ENCODE measurements at regions not wholly inside any gene's neighbourhood (a gene's known extent, or its start where the extent isn't known, plus 50 kb on each side); places are given as distances from the start of the nearest gene placed in this dataset.

DNA sequence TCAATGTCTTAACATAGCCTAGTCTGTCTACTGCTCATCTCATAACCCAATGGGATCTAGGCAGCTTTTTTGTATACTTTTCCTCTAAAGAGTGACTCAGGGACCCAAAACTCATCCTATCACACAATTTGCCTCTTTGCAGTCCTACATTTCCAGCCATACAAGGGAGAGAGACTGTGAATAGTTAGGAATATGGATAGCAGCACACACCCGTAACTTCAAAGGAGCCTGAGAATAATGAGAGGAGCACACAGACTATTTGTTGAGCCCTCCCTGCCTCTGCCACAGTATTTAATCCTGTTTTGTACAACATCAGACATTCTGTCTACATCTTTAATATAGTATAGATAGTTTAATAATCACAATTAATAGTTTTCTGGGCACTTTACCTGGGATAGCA is 83.2 kb downstream of the AREG start:
- H3K18ac ChIP-seq (ENCODE audit: low read length) = no peak overlapping the region
- H3K4me3 ChIP-seq (ENCODE audit: low read depth, low read length) = no peak overlapping the region
- H3K9ac ChIP-seq (ENCODE audit: low read length) = no peak overlapping the region
- H3K27me3 ChIP-seq (ENCODE audit: insufficient read depth, low read length) = no peaks in the 10 kb centered on the region
- H2BK120ac ChIP-seq (ENCODE audit: insufficient read depth, low read length, poor library complexity) = no peak overlapping the region
- no peak overlapping the region for H3K14ac ChIP-seq (ENCODE audit: low read length)
- no peak for DNase-seq
- no peak overlapping the region for H2BK12ac ChIP-seq (ENCODE audit: low read length)
- no peaks in the 10 kb centered on the region for H3K36me3 ChIP-seq (ENCODE audit: control insufficient read depth in 1 of 2, insufficient read depth in 2 of 2, low read length in 2 of 2)
- no peaks in the 10 kb centered on the region for H3K79me2 ChIP-seq (ENCODE audit: control insufficient read depth, insufficient read depth, low read length, poor library complexity)
- no peaks in the 10 kb centered on the region for H3K9me3 ChIP-seq (ENCODE audit: insufficient read depth, low read depth, low read length)
- H3K79me1 ChIP-seq (ENCODE audit: low read length) = no peaks in the 10 kb centered on the region
- H3K4me1 ChIP-seq (ENCODE audit: control insufficient read depth in 1 of 2, insufficient read depth in 2 of 2, low read length in 2 of 2) = no peaks in the 10 kb centered on the region
- H4K8ac ChIP-seq (ENCODE audit: low read depth, low read length) = no peak overlapping the region
- H2AFZ ChIP-seq (ENCODE audit: insufficient read depth, low read length, poor library complexity) = no peak overlapping the region
- no peak overlapping the region for H4K91ac ChIP-seq (ENCODE audit: low read depth, low read length)
- no peak overlapping the region for H3K4ac ChIP-seq (ENCODE audit: low read depth, low read length)
- no peak overlapping the region for H2AK5ac ChIP-seq (ENCODE audit: low read length)
- no CpG with 5 or more reads among the region's 1 CpG for WGBS (ENCODE audit: extremely low coverage, insufficient coverage, insufficient read length)
- H2BK5ac ChIP-seq (ENCODE audit: low read depth, low read length, poor library complexity) = no peak overlapping the region
- H3K23ac ChIP-seq (ENCODE audit: low read length) = no peak overlapping the region
- H3K27ac ChIP-seq (ENCODE audit: low read depth, low read length) = no peak overlapping the region
- no peak overlapping the region for H4K12ac ChIP-seq (ENCODE audit: low read depth, low read length)
- H3K4me2 ChIP-seq (ENCODE audit: low read length) = no peak overlapping the region

- Histone ChIP-seq H2BK12ac (ENCODE audit: low read length) (no peak overlapping the region), H3K4me2 (ENCODE audit: low read length) (no peak overlapping the region), H3K18ac (ENCODE audit: low read length) (no peak overlapping the region), H2BK120ac (ENCODE audit: insufficient read depth, low read length, poor library complexity) (no peak overlapping the region), H4K91ac (ENCODE audit: low read depth, low read length) (no peak overlapping the region), H3K9ac (ENCODE audit: low read length) (no peak overlapping the region), H3K4me1 (ENCODE audit: control insufficient read depth in 1 of 2, insufficient read depth in 2 of 2, low read length in 2 of 2) (no peaks in the 10 kb centered on the region), H2AFZ (ENCODE audit: insufficient read depth, low read length, poor library complexity) (no peak overlapping the region), H3K9me3 (ENCODE audit: insufficient read depth, low read depth, low read length) (no peaks in the 10 kb centered on the region), H3K27ac (ENCODE audit: low read depth, low read length) (no peak overlapping the region), H3K4me3 (ENCODE audit: low read depth, low read length) (no peak overlapping the region), H2BK5ac (ENCODE audit: low read depth, low read length, poor library complexity) (no peak overlapping the region), H3K14ac (ENCODE audit: low read length) (no peak overlapping the region), H3K4ac (ENCODE audit: low read depth, low read length) (no peak overlapping the region), H3K79me2 (ENCODE audit: control insufficient read depth, insufficient read depth, low read length, poor library complexity) (no peaks in the 10 kb centered on the region), H4K8ac (ENCODE audit: low read depth, low read length) (no peak overlapping the region), H3K23ac (ENCODE audit: low read length) (no peak overlapping the region), H4K12ac (ENCODE audit: low read depth, low read length) (no peak overlapping the region), H2AK5ac (ENCODE audit: low read length) (no peak overlapping the region), H3K79me1 (ENCODE audit: low read length) (no peaks in the 10 kb centered on the region), H3K27me3 (ENCODE audit: insufficient read depth, low read length) (no peaks in the 10 kb centered on the region), H3K36me3 (ENCODE audit: control insufficient read depth in 1 of 2, insufficient read depth in 2 of 2, low read length in 2 of 2) (no peaks in the 10 kb centered on the region)
- peak in 1 of 2 donors; percentile 38 for DNase-seq
- no CpG with 5 or more reads among the region's 11 CpGs for WGBS (ENCODE audit: extremely low coverage, insufficient coverage, insufficient read length)
These were observed 84.5 kb downstream of the AREG start for GRCh38 chr4:74529284-74530041.

DNA sequence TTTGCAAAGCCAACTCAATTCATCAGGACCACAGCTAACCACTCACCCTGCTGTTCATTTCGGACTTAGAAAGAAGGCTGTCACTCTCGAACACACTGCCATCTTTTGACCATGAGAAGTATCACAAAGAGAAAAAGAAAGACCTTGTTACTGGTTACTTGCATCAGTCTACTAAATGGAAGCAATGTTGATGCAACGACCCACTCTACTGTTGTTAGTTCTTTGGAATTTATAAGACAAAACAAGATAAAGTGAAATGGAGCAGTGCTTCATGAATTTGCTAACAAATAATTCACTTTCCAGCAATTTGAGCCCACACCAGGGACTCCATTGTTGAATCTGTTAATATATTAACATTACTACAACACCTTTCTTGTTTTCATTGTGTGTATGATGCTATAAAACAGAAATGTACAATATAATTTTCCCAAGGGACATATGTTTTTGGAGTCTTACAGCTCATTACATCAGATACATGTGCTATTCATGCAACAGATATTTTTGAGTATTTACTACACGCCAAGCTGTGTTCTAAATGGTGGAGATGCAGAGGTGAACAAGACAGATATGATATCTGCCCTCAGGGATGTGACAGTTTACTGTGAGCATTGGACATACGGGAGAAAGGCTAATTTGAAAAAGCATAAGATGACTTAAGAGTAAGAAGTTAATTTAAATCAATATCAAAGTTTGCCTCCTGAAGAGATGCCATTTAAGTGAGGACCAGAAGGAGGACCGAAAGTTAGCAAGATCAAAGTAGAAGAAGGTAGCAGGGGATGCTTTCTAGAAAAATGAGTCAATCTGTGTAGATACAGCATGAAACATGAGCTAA is 87.2 kb downstream of the AREG start:
- H3K18ac ChIP-seq (ENCODE audit: low read length) = no peak overlapping the region

DNA sequence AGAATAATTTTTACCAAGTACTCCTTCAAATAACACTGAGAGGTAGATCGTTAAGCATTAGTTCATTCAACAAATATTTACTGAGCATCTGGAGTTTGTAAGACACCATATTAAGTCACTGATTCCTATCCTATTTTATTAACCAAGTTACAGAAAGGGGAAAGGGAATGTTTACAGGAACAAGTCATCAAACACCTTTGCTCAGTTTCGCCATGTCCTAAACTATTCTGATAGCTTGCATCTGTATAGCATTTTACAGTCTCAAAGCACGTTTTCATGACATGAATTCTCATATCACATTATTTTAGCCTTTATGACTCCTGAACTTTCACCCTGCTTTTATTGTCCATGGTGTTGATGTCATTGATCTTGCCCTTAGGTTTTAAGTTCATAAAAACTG is 89.2 kb downstream of the AREG start:
- H3K4ac ChIP-seq (ENCODE audit: low read depth, low read length) = no peak overlapping the region
- no peaks in the 10 kb centered on the region for H3K79me2 ChIP-seq (ENCODE audit: control insufficient read depth, insufficient read depth, low read length, poor library complexity)
- H2BK12ac ChIP-seq (ENCODE audit: low read length) = no peak overlapping the region
- no peak overlapping the region for H4K8ac ChIP-seq (ENCODE audit: low read depth, low read length)
- no peak overlapping the region for H4K12ac ChIP-seq (ENCODE audit: low read depth, low read length)
- H2AFZ ChIP-seq (ENCODE audit: insufficient read depth, low read length, poor library complexity) = no peak overlapping the region
- no peaks in the 10 kb centered on the region for H3K9me3 ChIP-seq (ENCODE audit: insufficient read depth, low read depth, low read length)
- WGBS (ENCODE audit: extremely low coverage, insufficient coverage, insufficient read length) = no CpG with 5 or more reads among the region's 3 CpGs
- H2BK120ac ChIP-seq (ENCODE audit: insufficient read depth, low read length, poor library complexity) = no peak overlapping the region
- no peak for DNase-seq
- no peak overlapping the region for H3K9ac ChIP-seq (ENCODE audit: low read length)
- no peak overlapping the region for H3K4me2 ChIP-seq (ENCODE audit: low read length)
- H3K23ac ChIP-seq (ENCODE audit: low read length) = no peak overlapping the region
- no peaks in the 10 kb centered on the region for H3K4me1 ChIP-seq (ENCODE audit: control insufficient read depth in 1 of 2, insufficient read depth in 2 of 2, low read length in 2 of 2)
- no peak overlapping the region for H3K27ac ChIP-seq (ENCODE audit: low read depth, low read length)
- H3K36me3 ChIP-seq (ENCODE audit: control insufficient read depth in 1 of 2, insufficient read depth in 2 of 2, low read length in 2 of 2) = no peaks in the 10 kb centered on the region
- H3K79me1 ChIP-seq (ENCODE audit: low read length) = no peaks in the 10 kb centered on the region
- H3K4me3 ChIP-seq (ENCODE audit: low read depth, low read length) = no peak overlapping the region
- no peak overlapping the region for H3K14ac ChIP-seq (ENCODE audit: low read length)
- no peak overlapping the region for H4K91ac ChIP-seq (ENCODE audit: low read depth, low read length)
- no peaks in the 10 kb centered on the region for H3K27me3 ChIP-seq (ENCODE audit: insufficient read depth, low read length)
- H3K18ac ChIP-seq (ENCODE audit: low read length) = no peak overlapping the region
- H2BK5ac ChIP-seq (ENCODE audit: low read depth, low read length, poor library complexity) = no peak overlapping the region
- no peak overlapping the region for H2AK5ac ChIP-seq (ENCODE audit: low read length)

More for the DNA sequence above, 87.2 kb downstream of the AREG start:
- Histone ChIP-seq H2AFZ (ENCODE audit: insufficient read depth, low read length, poor library complexity) (no peak overlapping the region), H3K27ac (ENCODE audit: low read depth, low read length) (no peak overlapping the region), H3K23ac (ENCODE audit: low read length) (no peak overlapping the region), H3K79me1 (ENCODE audit: low read length) (no peaks in the 10 kb centered on the region), H2BK12ac (ENCODE audit: low read length) (no peak overlapping the region), H3K4me3 (ENCODE audit: low read depth, low read length) (no peak overlapping the region), H3K27me3 (ENCODE audit: insufficient read depth, low read length) (no peaks in the 10 kb centered on the region), H2BK120ac (ENCODE audit: insufficient read depth, low read length, poor library complexity) (no peak overlapping the region), H3K9ac (ENCODE audit: low read length) (no peak overlapping the region), H3K4me1 (ENCODE audit: control insufficient read depth in 1 of 2, insufficient read depth in 2 of 2, low read length in 2 of 2) (no peaks in the 10 kb centered on the region), H3K9me3 (ENCODE audit: insufficient read depth, low read depth, low read length) (no peaks in the 10 kb centered on the region), H4K8ac (ENCODE audit: low read depth, low read length) (no peak overlapping the region), H4K12ac (ENCODE audit: low read depth, low read length) (no peak overlapping the region), H2BK5ac (ENCODE audit: low read depth, low read length, poor library complexity) (no peak overlapping the region), H3K36me3 (ENCODE audit: control insufficient read depth in 1 of 2, insufficient read depth in 2 of 2, low read length in 2 of 2) (no peaks in the 10 kb centered on the region), H4K91ac (ENCODE audit: low read depth, low read length) (no peak overlapping the region), H3K79me2 (ENCODE audit: control insufficient read depth, insufficient read depth, low read length, poor library complexity) (no peaks in the 10 kb centered on the region), H3K4ac (ENCODE audit: low read depth, low read length) (no peak overlapping the region), H2AK5ac (ENCODE audit: low read length) (no peak overlapping the region), H3K4me2 (ENCODE audit: low read length) (no peak overlapping the region), H3K14ac (ENCODE audit: low read length) (no peak overlapping the region)
- peak; percentile 34 to 78 for DNase-seq
- no CpG with 5 or more reads among the region's 6 CpGs for WGBS (ENCODE audit: extremely low coverage, insufficient coverage, insufficient read length)

Data from trophoblast cell (in vitro differentiated cells and primary cell).